ENCODE measurements at regions not wholly inside any gene's neighbourhood (a gene's known extent, or its start where the extent isn't known, plus 50 kb on each side); places are given as distances from the start of the nearest gene placed in this dataset.

DNA sequence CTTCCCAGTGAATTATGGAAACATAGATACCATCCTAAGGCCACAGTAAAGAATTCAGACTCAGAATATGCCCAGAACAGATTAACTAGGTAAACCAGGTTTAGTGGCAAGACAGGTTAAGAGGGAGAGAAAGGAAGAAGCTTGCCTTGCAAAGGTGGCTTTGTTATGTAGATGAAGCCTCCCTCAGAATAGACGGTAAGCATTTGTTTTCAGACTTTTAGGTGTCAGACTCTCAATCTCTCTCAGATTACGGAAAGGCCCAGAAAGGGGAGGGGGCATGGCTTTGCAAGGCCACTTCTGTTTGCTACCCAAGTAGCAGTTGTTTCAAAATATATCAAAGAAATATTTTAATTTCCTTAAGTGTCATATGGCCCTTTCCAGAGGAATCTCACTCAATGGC is 457.1 kb upstream of the BOD1L1 start:
- no peak for TF ChIP-seq ZNF274 (IDR thresholded peaks at IDR 0.05; ENCODE audit: low read depth, low read length)

DNA sequence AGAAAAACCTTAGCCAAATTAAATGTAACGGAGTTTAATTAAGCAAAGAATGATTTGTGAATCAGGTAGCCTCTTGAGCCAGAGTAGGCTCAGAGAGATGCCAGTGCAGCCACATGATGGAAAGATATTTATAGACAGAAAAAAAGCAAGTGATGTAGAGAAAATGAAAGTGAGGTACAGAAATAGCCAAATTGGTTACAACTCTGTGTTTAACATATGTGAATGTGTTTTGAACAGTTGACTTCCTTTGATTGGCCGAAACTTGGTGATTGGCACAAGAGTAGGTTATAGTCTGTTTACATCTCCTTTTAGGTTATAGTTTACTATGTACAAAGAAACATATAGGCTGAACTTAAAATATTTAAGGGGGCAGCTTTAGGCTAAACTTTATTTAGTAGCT is 459.9 kb upstream of the BOD1L1 start:
- TF ChIP-seq ZNF274 (IDR thresholded peaks at IDR 0.05; ENCODE audit: low read depth, low read length): no peak
- H3K4me3 ChIP-seq (ENCODE audit: low read length): no peak overlapping the region

More for the DNA sequence above, 457.1 kb upstream of the BOD1L1 start:
- H3K4me3 ChIP-seq (ENCODE audit: low read length): no peak overlapping the region

DNA sequence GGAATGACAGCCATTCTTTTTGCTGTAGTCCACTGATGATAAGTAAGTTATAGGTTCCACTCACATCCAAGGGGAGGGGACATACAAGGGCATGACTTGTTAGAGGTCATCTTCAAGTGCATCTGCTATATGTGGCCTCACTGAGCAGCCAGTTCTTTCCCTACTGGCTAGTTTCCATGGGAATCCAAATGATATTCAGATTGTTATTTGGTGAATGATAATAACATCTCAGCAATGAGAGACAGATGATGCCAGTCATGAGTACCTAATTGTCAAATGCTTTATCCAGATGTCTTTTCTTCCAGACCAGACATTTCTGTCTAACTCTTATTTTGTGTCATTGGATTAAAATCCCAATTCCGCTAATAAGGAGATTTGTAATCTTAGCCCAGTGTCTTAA is 460.4 kb upstream of the BOD1L1 start:
- H3K4me3 ChIP-seq (ENCODE audit: low read length): no peak overlapping the region
- TF ChIP-seq ZNF274 (IDR thresholded peaks at IDR 0.05; ENCODE audit: low read depth, low read length): no peak

- no peak for TF ChIP-seq ZNF274 (IDR thresholded peaks at IDR 0.05; ENCODE audit: low read depth, low read length)
- no peak overlapping the region for H3K4me3 ChIP-seq (ENCODE audit: low read length)
These were observed 464.0 kb upstream of the BOD1L1 start for GRCh38 chr4:14091531-14091930.

DNA sequence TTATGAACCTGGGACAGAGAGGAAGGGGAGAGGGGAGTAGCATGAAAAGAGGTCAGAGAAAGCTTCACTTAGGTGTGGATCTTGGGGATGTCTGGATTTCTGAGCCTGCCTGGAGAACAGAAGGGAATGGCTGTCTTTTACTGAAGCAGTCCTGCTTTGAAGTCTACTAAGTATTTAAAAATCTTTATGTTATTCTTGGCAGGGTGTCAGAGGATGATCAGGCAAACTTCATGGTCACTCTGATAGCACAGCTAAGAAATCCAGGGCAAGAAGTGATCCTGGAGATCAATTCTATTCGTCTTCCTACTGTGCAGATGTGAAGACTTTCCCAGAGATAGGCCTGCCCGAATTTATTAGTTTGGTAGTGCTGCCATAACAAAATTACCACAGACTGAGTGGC is 464.4 kb upstream of the BOD1L1 start:
- no peak for TF ChIP-seq ZNF274 (IDR thresholded peaks at IDR 0.05; ENCODE audit: low read depth, low read length)
- H3K4me3 ChIP-seq (ENCODE audit: low read length): no peak overlapping the region

- H3K4me3 ChIP-seq (ENCODE audit: low read length): no peak overlapping the region
- TF ChIP-seq ZNF274 (IDR thresholded peaks at IDR 0.05; ENCODE audit: low read depth, low read length): no peak
These were observed 465.2 kb upstream of the BOD1L1 start for GRCh38 chr4:14092741-14093140.

- TF ChIP-seq ZNF274 (IDR thresholded peaks at IDR 0.05; ENCODE audit: low read depth, low read length): no peak
These were observed 468.3 kb upstream of the BOD1L1 start for GRCh38 chr4:14095831-14096230.

GRCh38 chr4:14096396-14096965 is 469.0 kb upstream of the BOD1L1 start:
- H3K4me3 ChIP-seq (ENCODE audit: low read length): no peak overlapping the region
- no peak for TF ChIP-seq ZNF274 (IDR thresholded peaks at IDR 0.05; ENCODE audit: low read depth, low read length)

More at GRCh38 chr4:14095831-14096230, 468.3 kb upstream of the BOD1L1 start:
- H3K4me3 ChIP-seq (ENCODE audit: low read length): no peak overlapping the region

GRCh38 chr4:14100349-14100748 is 472.8 kb upstream of the BOD1L1 start:
- no peak for TF ChIP-seq ZNF274 (IDR thresholded peaks at IDR 0.05; ENCODE audit: low read depth, low read length)
- H3K4me3 ChIP-seq (ENCODE audit: low read length): no peak overlapping the region

- no peak for TF ChIP-seq ZNF274 (IDR thresholded peaks at IDR 0.05; ENCODE audit: low read depth, low read length)
- no peak overlapping the region for H3K4me3 ChIP-seq (ENCODE audit: low read length)
These were observed 482.9 kb upstream of the BOD1L1 start for GRCh38 chr4:14110407-14110806.

GRCh38 chr4:14111730-14112181 is 484.2 kb upstream of the BOD1L1 start:
- TF ChIP-seq ZNF274 (IDR thresholded peaks at IDR 0.05; ENCODE audit: low read depth, low read length): no peak
- no peak overlapping the region for H3K4me3 ChIP-seq (ENCODE audit: low read length)

DNA sequence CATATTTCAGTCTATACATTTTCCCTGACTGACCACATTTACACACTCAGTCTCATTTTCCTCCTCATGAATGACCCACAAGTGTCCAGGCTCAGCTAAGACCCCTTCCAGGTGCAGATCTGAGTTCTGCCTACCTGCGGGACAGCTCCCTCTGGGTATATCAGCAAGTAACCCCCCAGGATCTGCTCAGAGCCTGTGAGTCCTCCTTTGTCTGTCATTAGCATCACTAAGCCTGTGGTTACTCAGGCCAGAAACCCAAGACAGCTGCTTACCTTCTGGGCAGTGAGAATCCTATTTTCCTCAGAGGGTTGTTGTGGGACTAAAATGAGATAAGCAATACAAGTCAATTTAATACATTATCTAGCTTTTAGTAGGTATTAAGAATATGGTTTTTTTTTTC is 487.6 kb upstream of the BOD1L1 start:
- H3K4me3 ChIP-seq (ENCODE audit: low read length): no peak overlapping the region
- TF ChIP-seq ZNF274 (IDR thresholded peaks at IDR 0.05; ENCODE audit: low read depth, low read length): no peak

DNA sequence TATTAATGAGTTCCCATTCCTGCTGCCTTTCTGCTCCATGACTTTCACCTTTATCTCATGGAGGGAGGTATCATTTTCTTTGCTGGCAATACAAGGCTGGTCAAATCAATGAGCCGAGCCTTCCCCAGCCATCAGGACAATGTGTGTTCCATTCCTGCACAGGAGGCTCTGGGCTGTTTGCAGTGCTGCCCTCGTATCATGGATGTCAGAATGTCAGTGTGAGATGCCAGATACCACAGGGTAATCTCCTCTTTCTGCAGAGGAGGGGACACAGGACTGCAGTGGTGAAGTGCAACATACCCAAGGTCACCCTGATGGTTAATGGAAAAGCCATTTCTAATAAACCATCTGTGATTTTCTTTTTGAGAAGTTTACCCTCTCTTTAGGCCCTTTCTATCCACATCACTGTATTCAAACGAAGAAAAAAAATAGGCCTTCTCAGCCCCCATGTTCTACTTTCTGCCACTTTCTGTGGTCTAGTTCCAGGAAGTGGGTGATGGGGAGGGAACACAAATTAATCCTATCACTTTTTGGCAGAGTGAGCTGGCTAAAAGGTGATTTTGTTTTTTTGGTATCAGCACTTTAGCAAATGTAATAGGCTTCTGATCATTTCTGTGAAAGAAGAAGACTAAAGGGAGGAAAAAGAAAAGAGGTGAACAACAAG is 490.2 kb upstream of the BOD1L1 start:
- no peak overlapping the region for H3K4me3 ChIP-seq (ENCODE audit: low read length)
- TF ChIP-seq ZNF274 (IDR thresholded peaks at IDR 0.05; ENCODE audit: low read depth, low read length): no peak

GRCh38 chr4:14124816-14125215 is 497.3 kb upstream of the BOD1L1 start:
- TF ChIP-seq ZNF274 (IDR thresholded peaks at IDR 0.05; ENCODE audit: low read depth, low read length): no peak

GRCh38 chr4:14125375-14126129 is 498.0 kb upstream of the BOD1L1 start:
- H3K4me3 ChIP-seq (ENCODE audit: low read length): no peak overlapping the region
- no peak for TF ChIP-seq ZNF274 (IDR thresholded peaks at IDR 0.05; ENCODE audit: low read depth, low read length)

More at GRCh38 chr4:14124816-14125215, 497.3 kb upstream of the BOD1L1 start:
- no peak overlapping the region for H3K4me3 ChIP-seq (ENCODE audit: low read length)

Measured in GM08714 (cell line).